HEK293T (cell line): ENCODE measurements at regions not wholly inside any gene's neighbourhood (a gene's known extent, or its start where the extent isn't known, plus 50 kb on each side); places are given as distances from the start of the nearest gene placed in this dataset.

Source experiments
- CTCF ChIA-PET: fragments of 350-600 bp; formaldehyde crosslinking; extraction: SDS; loops from one replicate; lab custom pipeline; 2021; ENCODE audit warnings: antibody characterized with exemption, inconsistent platforms; lab: Yijun Ruan, JAX
- POLR2A ChIA-PET: fragments of 350-600 bp; formaldehyde crosslinking; extraction: SDS; loops from one replicate; lab custom pipeline; 2020; ENCODE audit warnings: antibody characterized with exemption, inconsistent platforms; lab: Yijun Ruan, JAX
- DNase-seq: peaks from one replicate; pipeline ENCODE4 v3.0.0; 2012; ENCODE audit warnings: mixed read lengths; ENCODE audit errors: extremely low spot score
- ARNT ChIP-seq: fragments of 450-650 bp; IDR thresholded peaks from 2 replicates; pipeline ENCODE4 v1.6.1; 2017; ENCODE audit warnings: mild to moderate bottlenecking
- BHLHE40 ChIP-seq: fragments of 450-650 bp; IDR thresholded peaks from 2 replicates; pipeline ENCODE4 v1.6.1; 2016; ENCODE audit warnings: mild to moderate bottlenecking, moderate library complexity, borderline replicate concordance
- CTBP1 ChIP-seq: fragments of 450-650 bp; IDR thresholded peaks from 2 replicates; pipeline ENCODE4 v1.6.1; 2016; ENCODE audit warnings: borderline replicate concordance
- ELF4 ChIP-seq: fragments of 450-650 bp; IDR thresholded peaks from 2 replicates; pipeline ENCODE4 v1.6.1; 2017; ENCODE audit warnings: antibody characterized with exemption
- FOXA1 ChIP-seq: fragments of 450-650 bp; IDR thresholded peaks from 2 replicates; pipeline ENCODE4 v1.6.1; 2016; ENCODE audit warnings: mild to moderate bottlenecking
- FOXK2 ChIP-seq: fragments of 450-650 bp; IDR thresholded peaks from 2 replicates; pipeline ENCODE4 v1.6.1; 2016; ENCODE audit warnings: mild to moderate bottlenecking
- FOXM1 ChIP-seq: fragments of 450-650 bp; IDR thresholded peaks from 2 replicates; pipeline ENCODE4 v1.6.1; 2017; ENCODE audit warnings: mild to moderate bottlenecking, borderline replicate concordance
- HDGF ChIP-seq: fragments of 450-650 bp; IDR thresholded peaks from 2 replicates; pipeline ENCODE4 v1.6.1; 2017; ENCODE audit warnings: antibody characterized with exemption, borderline replicate concordance
- L3MBTL2 ChIP-seq: fragments of 450-650 bp; conservative IDR thresholded peaks from 2 replicates; pipeline ENCODE4 v1.6.1; 2016; ENCODE audit warnings: mild to moderate bottlenecking
- LEF1 ChIP-seq: fragments of 450-650 bp; IDR thresholded peaks from 2 replicates; pipeline ENCODE4 v1.6.1; 2017; ENCODE audit warnings: mild to moderate bottlenecking, borderline replicate concordance
- NFRKB ChIP-seq: fragments of 450-650 bp; IDR thresholded peaks from 2 replicates; pipeline ENCODE4 v1.6.1; 2016; ENCODE audit warnings: mild to moderate bottlenecking, moderate library complexity
- PKNOX1 ChIP-seq: fragments of 450-650 bp; IDR thresholded peaks from 2 replicates; pipeline ENCODE4 v1.6.1; 2016
- SP1 ChIP-seq: fragments of 450-650 bp; IDR thresholded peaks from 2 replicates; pipeline ENCODE4 v1.6.1; 2017
- SUZ12 ChIP-seq: fragments of 450-650 bp; IDR thresholded peaks from 2 replicates; pipeline ENCODE4 v1.6.1; 2016; ENCODE audit warnings: mild to moderate bottlenecking
- TARDBP ChIP-seq: fragments of 450-650 bp; IDR thresholded peaks from 2 replicates; pipeline ENCODE4 v1.6.1; 2016
- ZNF384 ChIP-seq: fragments of 450-650 bp; IDR thresholded peaks from 2 replicates; pipeline ENCODE4 v1.6.1; 2016

DNA sequence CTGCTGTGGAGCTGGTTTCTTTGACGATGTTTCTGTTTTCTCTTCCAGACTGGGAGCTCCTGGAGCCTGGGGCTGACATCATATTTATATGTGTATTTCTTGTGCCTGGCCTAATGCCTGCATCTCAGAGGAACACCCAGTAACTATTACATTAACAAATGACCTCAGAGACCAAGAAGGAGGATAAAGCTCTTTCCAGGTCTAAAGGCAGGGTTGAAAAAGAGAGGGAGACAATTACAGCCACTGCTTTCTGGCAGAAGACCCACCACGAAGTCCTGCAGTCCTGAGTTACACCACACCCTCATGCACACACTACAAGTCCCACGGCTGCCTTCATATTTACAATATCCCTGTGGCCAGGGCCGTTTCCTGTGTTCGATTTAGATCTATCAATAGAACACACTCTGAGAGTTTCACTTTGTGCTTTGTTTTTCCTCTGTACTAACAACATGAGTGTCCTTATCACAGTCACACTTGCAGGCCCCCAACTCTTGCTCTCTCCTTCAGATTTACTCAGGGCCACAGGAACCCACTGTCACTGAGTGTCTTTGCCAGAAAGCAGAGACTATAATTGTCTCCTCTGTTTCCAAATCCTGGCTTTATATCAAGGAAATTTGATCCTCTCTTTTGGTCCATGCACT lies 535.5 kb downstream of the MID1IP1 start:
- TF ChIP-seq BHLHE40 (no peak), SUZ12 (no peak), LEF1 (no peak), FOXA1 (no peak), SP1 (no peak), HDGF (no peak), ARNT (no peak), L3MBTL2 (no peak), NFRKB (no peak), FOXK2 (no peak), ELF4 (no peak), ZNF384 (no peak), CTBP1 (no peak), FOXM1 (no peak), TARDBP (no peak), PKNOX1 (no peak)
- CTCF ChIA-PET = no interaction called here
- DNase-seq = no peak
- POLR2A ChIA-PET = no interaction called here

- POLR2A ChIA-PET = no interaction called here
- CTCF ChIA-PET = no interaction called here
- no peak for TF ChIP-seq L3MBTL2
- TF ChIP-seq LEF1 = no peak
- TF ChIP-seq CTBP1 = no peak
- no peak for TF ChIP-seq ZNF384
- no peak for TF ChIP-seq SUZ12
- no peak for TF ChIP-seq ARNT
- TF ChIP-seq HDGF = no peak
- no peak for TF ChIP-seq TARDBP
- TF ChIP-seq ELF4 = no peak
- TF ChIP-seq BHLHE40 = no peak
- TF ChIP-seq PKNOX1 = no peak
- TF ChIP-seq FOXM1 = no peak
- DNase-seq = no peak
Observed at GRCh38 chrX:39337451-39337850, 536.2 kb downstream of the MID1IP1 start.

GRCh38 chrX:39338583-39338982 lies 537.3 kb downstream of the MID1IP1 start:
- POLR2A ChIA-PET = no interaction called here
- CTCF ChIA-PET = no interaction called here
- no peak for DNase-seq
- TF ChIP-seq ARNT = no peak
- TF ChIP-seq BHLHE40 = no peak
- TF ChIP-seq FOXM1 = no peak
- TF ChIP-seq PKNOX1 = no peak
- TF ChIP-seq HDGF = no peak
- TF ChIP-seq TARDBP = no peak
- no peak for TF ChIP-seq L3MBTL2
- TF ChIP-seq NFRKB = no peak

DNA sequence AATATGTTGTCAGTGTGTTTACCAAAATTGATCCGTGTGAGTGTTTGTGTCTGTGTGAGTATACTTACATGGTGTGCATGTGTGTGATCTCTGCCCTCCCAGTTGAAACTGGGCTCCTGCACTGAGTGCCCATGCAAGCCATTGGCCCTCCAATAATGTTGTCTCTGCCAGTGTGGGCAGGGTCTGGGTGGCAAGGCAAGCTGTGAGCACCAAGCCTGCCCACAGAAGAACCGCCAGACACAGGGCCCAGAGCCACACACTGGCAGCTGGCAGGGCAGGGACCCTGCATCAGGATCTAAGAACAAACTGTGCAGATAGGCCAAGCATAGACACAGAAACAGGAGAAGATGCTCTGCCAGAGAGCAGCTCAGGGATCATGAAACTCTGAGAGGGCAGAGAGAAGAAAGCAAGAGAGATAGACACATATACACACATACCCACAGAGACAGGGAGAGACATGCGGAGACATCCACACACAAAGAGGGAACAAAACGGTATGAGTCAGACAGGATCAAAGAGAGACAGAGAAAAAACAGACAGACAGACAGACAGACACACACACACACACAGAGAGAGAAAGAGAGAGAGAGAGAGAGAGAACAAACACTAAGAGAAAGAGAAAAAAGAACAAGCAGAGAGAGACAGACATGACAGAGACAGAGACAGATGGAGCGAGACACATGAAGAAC lies 555.0 kb downstream of the MID1IP1 start:
- CTCF ChIA-PET = no interaction called here
- TF ChIP-seq BHLHE40 = no peak
- no peak for TF ChIP-seq NFRKB
- TF ChIP-seq HDGF = no peak
- TF ChIP-seq SP1 = no peak
- no peak for TF ChIP-seq LEF1
- TF ChIP-seq ELF4 = no peak
- POLR2A ChIA-PET = no interaction called here
- no peak for DNase-seq

- DNase-seq = no peak
- ChIA-PET CTCF (no interaction called here), POLR2A (no interaction called here)
- no peak for TF ChIP-seq ZNF384
- TF ChIP-seq HDGF = no peak
- TF ChIP-seq ARNT = no peak
- TF ChIP-seq FOXM1 = no peak
Observed at GRCh38 chrX:39360101-39360500, 558.8 kb downstream of the MID1IP1 start.

DNA sequence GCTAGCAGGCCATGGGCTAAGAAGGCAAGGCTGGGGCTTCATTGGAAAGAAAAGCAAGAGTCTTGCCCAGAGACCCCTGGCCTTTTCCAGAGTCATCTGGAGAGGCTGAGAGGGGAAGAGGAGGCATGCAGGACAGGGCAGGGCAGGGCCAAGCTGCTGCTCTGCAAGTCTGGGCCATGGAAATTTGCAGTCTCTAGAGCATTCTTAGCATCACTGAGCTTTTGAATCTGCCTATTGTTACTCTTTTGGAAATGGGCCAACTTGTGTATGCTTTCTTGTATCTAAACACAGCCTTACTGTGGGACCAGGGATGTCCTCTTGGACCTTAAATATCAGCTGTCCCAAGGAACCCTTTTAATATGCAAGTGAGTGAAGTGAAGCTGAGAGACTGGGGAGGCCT lies 560.5 kb downstream of the MID1IP1 start:
- TF ChIP-seq SUZ12 (no peak), BHLHE40 (no peak), NFRKB (no peak), SP1 (no peak), FOXK2 (no peak), TARDBP (no peak), FOXM1 (no peak), PKNOX1 (no peak), FOXA1 (no peak), HDGF (no peak), ARNT (no peak), ELF4 (no peak)
- DNase-seq = no peak
- ChIA-PET POLR2A (no interaction called here), CTCF (no interaction called here)
